Natural killer cell (primary cell): ENCODE measurements at regions not wholly inside any gene's neighbourhood (a gene's known extent, or its start where the extent isn't known, plus 50 kb on each side); places are given as distances from the start of the nearest gene placed in this dataset.

ENCODE experiments used
- ATAC-seq, 3 donors: fragments of 150-1000 bp in 2 of 3; fragments of 200-7000 bp in 1 of 3; cut with Tn5 transposase; 1 replicate in 1 of 3; 2 replicates in 2 of 3; pipeline ENCODE4 v1.10.0; 2021; ENCODE audit warnings: mild to moderate bottlenecking in 2 of 3, moderate library complexity in 2 of 3
- DNase-seq, 2 donors: peaks; one replicate each; pipeline versions ENCODE4 v3.0.0 to v3.0.0-alpha.2; 2013 to 2021; ENCODE audit warnings: mixed read lengths in 1 of 2
- H3K27ac ChIP-seq: one replicate; pipeline ENCODE4 v1.5.1; 2013; ENCODE audit warnings: mild to moderate bottlenecking, low read length
- H3K27me3 ChIP-seq: one replicate; pipeline ENCODE4 v1.6.1; 2013; ENCODE audit warnings: low read length; ENCODE audit not compliant: control insufficient read depth, insufficient read depth
- H3K36me3 ChIP-seq: one replicate; pipeline ENCODE4 v1.6.1; 2013; ENCODE audit warnings: low read length; ENCODE audit not compliant: control insufficient read depth, insufficient read depth
- H3K4me1 ChIP-seq: one replicate; pipeline ENCODE4 v1.6.1; 2013; ENCODE audit warnings: low read length; ENCODE audit not compliant: control insufficient read depth, insufficient read depth
- H3K4me3 ChIP-seq: one replicate; pipeline ENCODE4 v1.5.1; 2013; ENCODE audit warnings: low read length
- H3K9me3 ChIP-seq: one replicate; pipeline ENCODE4 v1.6.1; 2013; ENCODE audit warnings: low read length; ENCODE audit not compliant: control insufficient read depth, insufficient read depth
- H3K27ac Mint-ChIP-seq, 2 donors: one replicate each; pipeline ENCODE4 v1.8.0; 2022; ENCODE audit warnings: mild to moderate bottlenecking in 2 of 2, mixed read lengths in 2 of 2, moderate library complexity in 1 of 2
- H3K27me3 Mint-ChIP-seq, 2 donors: one replicate each; pipeline ENCODE4 v1.8.0; 2022; ENCODE audit warnings: low read depth in 2 of 2, mixed read lengths in 2 of 2
- H3K36me3 Mint-ChIP-seq: one replicate; pipeline ENCODE4 v1.8.0; 2022; ENCODE audit warnings: mixed read lengths
- H3K4me1 Mint-ChIP-seq, 2 donors: one replicate each; pipeline ENCODE4 v1.8.0; 2022; ENCODE audit warnings: mixed read lengths in 2 of 2
- H3K4me3 Mint-ChIP-seq: one replicate; pipeline ENCODE4 v1.8.0; 2022; ENCODE audit warnings: mild to moderate bottlenecking, moderate library complexity, mixed read lengths
- H3K9me3 Mint-ChIP-seq, 2 donors: one replicate each; pipeline ENCODE4 v1.8.0; 2022; ENCODE audit warnings: mixed read lengths in 2 of 2
- CTCF ChIP-seq: fragments of 200-600 bp; IDR thresholded peaks from one replicate; pipeline ENCODE4 v1.8.0; 2022; ENCODE audit warnings: antibody characterized with exemption
- WGBS: methylation state at CpG from one replicate; pipeline ENCODE4 v1.1.7; 2013; ENCODE audit warnings: missing lambda C conversion rate; ENCODE audit not compliant: insufficient coverage; 5-methylcytosine and 5-hydroxymethylcytosine counted together
- intact Hi-C: fragments of 100-400 bp; cut with micrococcal nuclease; formaldehyde crosslinking; loops from one replicate; pipeline ENCODE4 v1.14.2; 2022

DNA sequence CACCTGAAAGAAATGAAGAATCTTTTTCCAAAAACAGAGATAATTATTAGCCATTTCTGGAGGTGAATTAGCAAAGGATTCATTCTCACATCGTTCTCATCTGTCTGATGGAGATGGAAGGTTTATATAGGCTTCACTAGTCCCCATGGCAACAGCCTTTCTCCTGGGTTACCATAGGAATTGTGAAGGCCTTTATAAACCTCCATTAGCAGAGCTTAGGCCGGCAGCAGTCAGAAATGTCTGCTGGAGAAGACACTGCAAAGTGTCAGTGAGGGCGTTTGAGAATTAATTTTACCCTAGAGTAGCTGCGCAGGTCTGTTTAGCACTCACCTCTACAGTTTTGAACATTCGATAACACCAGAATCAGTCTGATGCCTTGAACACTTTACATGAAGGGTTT is 290.4 kb upstream of the NR4A3 start:
- H3K27me3 Mint-ChIP-seq: peaks cover 7 to 32% of the 10 kb centered on the region in 2 donors
- Histone ChIP-seq H3K27me3 (no peaks in the 10 kb centered on the region), H3K4me3 (no peak overlapping the region), H3K27ac (no peak overlapping the region), H3K9me3 (no peaks in the 10 kb centered on the region), H3K36me3 (no peaks in the 10 kb centered on the region), H3K4me1 (no peaks in the 10 kb centered on the region)
- DNase-seq (no peak), ATAC-seq (no peak)
- H3K4me1 Mint-ChIP-seq: no peaks in the 10 kb centered on the region
- no peak for TF ChIP-seq CTCF
- intact Hi-C loops: no loop called here
- no peaks in the 10 kb centered on the region for H3K9me3 Mint-ChIP-seq
- 91% methylated on average over 5 of the region's 5 CpGs for WGBS
- no peak overlapping the region for H3K4me3 Mint-ChIP-seq
- H3K36me3 Mint-ChIP-seq: no peaks in the 10 kb centered on the region
- H3K27ac Mint-ChIP-seq: no peak overlapping the region

- Histone ChIP-seq H3K9me3 (no peaks in the 10 kb centered on the region), H3K36me3 (no peaks in the 10 kb centered on the region), H3K4me1 (no peaks in the 10 kb centered on the region), H3K27ac (no peak overlapping the region), H3K4me3 (no peak overlapping the region), H3K27me3 (no peaks in the 10 kb centered on the region)
- Mint-ChIP-seq H3K4me3 (no peak overlapping the region), H3K27ac (no peak overlapping the region), H3K36me3 (no peaks in the 10 kb centered on the region), H3K9me3 (no peaks in the 10 kb centered on the region), H3K4me1 (no peaks in the 10 kb centered on the region), H3K27me3 (peaks cover 11 to 48% of the 10 kb centered on the region in 2 donors)
- TF ChIP-seq CTCF: no peak
- no peak for ATAC-seq
- intact Hi-C loops: no loop called here
- DNase-seq: no peak
- 92% methylated on average over 2 of the region's 3 CpGs for WGBS
Measured at GRCh38 chr9:99533421-99533820, 288.3 kb upstream of the NR4A3 start.

GRCh38 chr9:99537996-99538395 is 283.7 kb upstream of the NR4A3 start:
- Mint-ChIP-seq H3K4me1 (no peaks in the 10 kb centered on the region), H3K36me3 (no peaks in the 10 kb centered on the region), H3K27me3 (peaks cover 11 to 35% of the 10 kb centered on the region in 2 donors), H3K27ac (no peak overlapping the region), H3K9me3 (no peaks in the 10 kb centered on the region), H3K4me3 (no peak overlapping the region)
- no peaks in the 10 kb centered on the region for H3K27me3 ChIP-seq
- H3K36me3 ChIP-seq: no peaks in the 10 kb centered on the region
- H3K9me3 ChIP-seq: no peaks in the 10 kb centered on the region
- no peak for ATAC-seq
- H3K4me1 ChIP-seq: no peaks in the 10 kb centered on the region
- no peak overlapping the region for H3K4me3 ChIP-seq
- no peak overlapping the region for H3K27ac ChIP-seq
- TF ChIP-seq CTCF: no peak
- intact Hi-C loops: no loop called here
- no peak for DNase-seq

DNA sequence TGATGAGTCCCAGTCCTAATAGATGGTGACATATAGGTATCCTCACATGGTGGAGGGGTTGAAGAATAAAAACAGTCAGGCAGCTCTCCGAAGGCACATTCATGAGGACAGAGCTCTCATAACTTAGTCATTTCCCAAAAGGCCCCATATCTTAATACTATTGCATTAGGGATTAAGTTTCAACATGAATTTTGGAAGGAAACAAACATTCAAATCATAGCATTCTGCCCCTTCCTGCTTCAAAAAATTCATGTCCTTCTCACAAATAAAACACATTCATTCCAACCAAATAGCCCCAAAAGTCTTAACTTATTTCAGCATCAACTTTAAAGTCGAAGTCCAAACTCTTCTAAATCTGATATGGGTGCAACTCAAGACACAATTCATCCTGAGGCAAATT is 277.2 kb upstream of the NR4A3 start:
- H3K4me1 Mint-ChIP-seq: no peaks in the 10 kb centered on the region
- H3K27me3 ChIP-seq: no peaks in the 10 kb centered on the region
- WGBS: 65% methylated on average over 1 of the region's 2 CpGs
- no peak for TF ChIP-seq CTCF
- no peaks in the 10 kb centered on the region for H3K4me1 ChIP-seq
- ATAC-seq (no peak), DNase-seq (no peak)
- no peaks in the 10 kb centered on the region for H3K9me3 ChIP-seq
- no peak overlapping the region for H3K27ac Mint-ChIP-seq
- intact Hi-C loops: no loop called here
- no peaks in the 10 kb centered on the region for H3K36me3 ChIP-seq
- H3K36me3 Mint-ChIP-seq: peaks cover 1% of the 10 kb centered on the region
- peaks cover 0 to under 1% of the 10 kb centered on the region in 2 donors for H3K9me3 Mint-ChIP-seq
- no peak overlapping the region for H3K4me3 ChIP-seq
- H3K4me3 Mint-ChIP-seq: no peak overlapping the region
- H3K27me3 Mint-ChIP-seq: peaks cover 5 to 32% of the 10 kb centered on the region in 2 donors
- H3K27ac ChIP-seq: no peak overlapping the region
